ENCODE measurements at regions not wholly inside any gene's neighbourhood (a gene's known extent, or its start where the extent isn't known, plus 50 kb on each side); places are given as distances from the start of the nearest gene placed in this dataset.
"Not testable (repeated sequence)": the region's sequence is repeated elsewhere in the genome, so short reads cannot be mapped to it uniquely, and the experiment has no call there.

DNA sequence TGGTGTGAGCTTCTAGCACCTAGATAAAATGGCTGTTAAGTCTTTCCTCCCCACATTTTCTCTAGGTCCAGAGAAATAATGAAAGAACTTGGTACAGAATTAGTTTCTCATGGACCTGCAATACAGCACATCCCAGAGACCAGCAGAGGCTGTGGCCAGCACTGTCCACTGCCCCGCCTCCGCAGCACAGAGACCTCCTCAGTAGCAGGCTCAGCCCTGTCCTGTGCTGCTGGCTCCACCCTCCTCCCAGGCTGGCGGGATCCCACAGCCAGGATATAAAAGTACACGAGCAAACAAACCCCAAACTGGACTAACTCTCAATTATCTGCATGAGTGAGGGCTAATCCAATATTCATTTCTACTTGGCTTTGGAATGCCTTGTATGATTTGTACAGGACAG lies 401.5 kb downstream of the RPS6KC1 start:
- DNase-seq (ENCODE audit: low read depth in 4 of 4, low spot score in 2 of 4) = no peak

DNA sequence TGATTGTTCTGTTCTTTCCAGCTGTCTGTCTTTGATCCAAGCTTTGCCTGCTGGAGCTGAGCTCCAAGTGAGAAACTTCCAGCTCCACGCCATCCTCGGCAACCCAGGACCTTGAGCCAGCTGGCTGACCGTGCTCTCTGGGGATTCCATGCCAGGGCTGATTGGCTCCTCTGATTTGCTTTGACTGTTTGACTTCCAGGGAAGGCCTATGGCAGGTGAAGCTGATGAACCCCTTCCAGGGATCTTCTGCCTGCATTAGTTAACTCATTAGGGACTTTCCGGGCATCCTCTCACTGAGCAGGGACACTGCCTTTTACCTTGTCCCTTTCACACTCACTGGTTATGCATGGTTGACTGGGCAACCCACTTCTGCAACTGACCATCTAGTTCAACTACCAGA lies 406.1 kb downstream of the RPS6KC1 start:
- no peak for DNase-seq (ENCODE audit: low read depth in 4 of 4, low spot score in 2 of 4)

DNA sequence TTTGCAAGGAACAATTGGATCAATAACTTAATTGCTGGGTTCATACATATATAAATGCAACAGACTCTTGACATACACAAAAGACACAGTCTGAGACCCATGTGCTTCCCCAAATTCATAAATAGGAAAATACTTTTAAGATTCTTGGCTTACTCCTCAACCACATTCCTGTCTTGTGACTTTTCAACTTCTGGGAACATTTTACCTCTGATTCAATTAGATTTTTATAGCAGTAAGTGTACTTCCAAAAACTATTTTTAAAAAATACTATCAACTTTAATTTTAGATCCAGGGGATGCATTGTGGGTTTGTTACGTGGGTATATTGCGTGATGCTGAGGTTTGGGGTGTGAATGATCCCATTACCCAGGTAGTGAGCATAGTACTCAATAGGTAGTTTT lies 406.7 kb downstream of the RPS6KC1 start:
- DNase-seq (ENCODE audit: low read depth in 4 of 4, low spot score in 2 of 4) = no peak

DNA sequence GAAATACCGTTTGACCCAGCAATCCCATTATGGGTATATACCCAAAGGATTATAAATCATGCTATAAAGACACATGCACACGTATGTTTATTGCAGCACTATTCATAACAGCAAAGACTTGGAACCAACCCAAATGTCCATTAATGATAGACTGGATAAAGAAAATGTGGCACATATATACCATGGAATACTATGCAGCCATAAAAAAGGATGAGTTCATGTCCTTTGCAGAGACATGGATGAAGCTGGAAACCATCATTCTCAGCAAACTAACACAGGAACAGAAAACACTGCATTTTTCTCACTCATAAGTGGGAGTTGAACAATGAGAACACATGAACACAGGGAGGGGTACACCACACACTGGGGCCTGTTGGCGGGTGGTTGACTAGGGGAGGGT lies 411.3 kb downstream of the RPS6KC1 start:
- not testable (repeated sequence) for DNase-seq (ENCODE audit: low read depth in 4 of 4, low spot score in 2 of 4)

DNA sequence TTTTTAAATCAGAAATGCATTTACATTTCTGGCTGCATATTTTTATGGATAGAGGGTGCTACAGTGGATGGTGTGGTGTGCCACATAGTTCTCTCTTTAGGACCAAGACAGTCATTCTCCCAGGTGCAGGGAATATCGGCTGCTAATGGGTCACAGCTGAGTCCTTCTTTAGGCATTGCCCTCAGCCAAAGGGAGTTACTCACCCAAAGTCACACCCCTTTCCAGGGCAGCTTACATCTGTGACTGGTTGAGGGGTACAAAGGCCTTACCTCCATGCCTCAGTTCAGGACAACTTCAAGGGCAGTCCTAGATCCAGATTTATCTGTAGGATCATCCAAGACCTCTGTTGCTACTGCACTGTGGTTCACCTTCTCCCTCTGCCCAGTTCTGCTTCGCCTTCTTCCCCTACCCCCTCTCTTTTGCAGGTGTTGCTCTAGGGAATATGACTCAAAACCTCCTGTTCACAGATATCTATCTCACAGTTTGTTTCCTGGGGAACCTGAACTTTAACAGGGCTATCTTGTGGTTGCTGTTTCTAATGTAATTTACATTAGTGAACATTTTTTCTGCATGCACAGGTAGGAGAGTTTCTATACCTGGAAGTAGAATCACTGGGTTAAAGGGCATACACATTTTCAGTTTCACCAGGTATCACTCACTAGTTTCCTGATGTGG lies 413.9 kb downstream of the RPS6KC1 start:
- no peak for DNase-seq (ENCODE audit: low read depth in 4 of 4, low spot score in 2 of 4)

DNA sequence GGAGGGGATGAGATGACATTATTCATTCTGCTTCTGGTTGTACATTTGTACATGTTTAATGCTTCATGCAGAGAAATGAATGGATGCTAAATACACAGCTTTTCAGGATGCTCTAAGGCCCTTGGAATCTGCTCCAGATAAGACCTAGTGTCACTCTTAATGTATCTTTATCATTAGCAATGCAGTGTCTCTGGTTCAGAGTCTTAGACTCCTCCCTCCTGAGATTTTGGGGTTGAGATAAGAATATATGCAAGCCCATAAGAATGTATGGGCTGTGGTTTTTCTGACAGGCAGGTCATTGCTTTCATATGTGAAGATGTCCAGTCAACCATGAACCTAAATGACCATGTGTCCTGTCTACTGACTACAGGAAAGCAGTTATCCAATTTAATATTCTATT lies 415.5 kb downstream of the RPS6KC1 start:
- DNase-seq (ENCODE audit: low read depth in 4 of 4, low spot score in 2 of 4) = no peak

DNA sequence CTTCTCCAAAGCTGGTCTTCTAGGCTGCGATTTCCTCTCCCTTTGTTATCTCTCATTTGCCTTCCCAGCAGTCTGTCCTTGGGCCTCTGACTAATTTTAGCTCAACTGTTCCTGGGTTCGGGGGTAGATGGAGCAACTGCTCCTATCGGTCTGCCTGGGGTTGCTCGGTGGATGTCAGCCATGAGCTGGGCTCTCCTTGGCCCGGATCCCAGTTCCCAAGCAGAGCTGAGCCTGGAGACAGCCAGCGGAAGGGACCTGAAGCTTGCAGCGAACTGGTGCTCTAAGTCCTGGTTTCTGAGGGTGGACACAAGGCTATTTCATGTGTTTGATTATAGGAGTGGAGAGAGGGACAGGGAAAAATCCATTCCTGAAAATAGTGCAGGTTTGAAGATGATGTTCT lies 423.0 kb downstream of the RPS6KC1 start:
- DNase-seq (ENCODE audit: low read depth in 4 of 4, low spot score in 2 of 4) = no peak

DNA sequence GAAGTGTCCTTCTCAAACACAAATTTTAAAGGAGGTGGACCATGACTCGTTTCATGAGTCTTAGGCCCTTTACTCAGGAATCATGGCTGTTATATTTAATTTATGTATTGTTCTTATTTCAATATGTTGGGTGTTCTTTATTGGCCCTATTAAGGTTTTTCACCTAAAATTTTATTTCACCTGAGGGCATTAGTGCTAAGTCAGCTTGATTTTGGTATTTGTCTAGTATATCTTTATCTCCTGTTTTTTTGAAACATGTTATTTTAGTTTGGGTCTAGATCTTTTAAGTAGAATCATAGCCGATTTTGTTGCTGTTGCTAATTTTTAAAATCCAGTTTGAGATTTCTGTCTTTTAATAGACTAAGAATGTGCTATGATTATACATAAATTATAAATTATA lies 430.4 kb downstream of the RPS6KC1 start:
- DNase-seq (ENCODE audit: low read depth in 4 of 4, low spot score in 2 of 4) = no peak

DNA sequence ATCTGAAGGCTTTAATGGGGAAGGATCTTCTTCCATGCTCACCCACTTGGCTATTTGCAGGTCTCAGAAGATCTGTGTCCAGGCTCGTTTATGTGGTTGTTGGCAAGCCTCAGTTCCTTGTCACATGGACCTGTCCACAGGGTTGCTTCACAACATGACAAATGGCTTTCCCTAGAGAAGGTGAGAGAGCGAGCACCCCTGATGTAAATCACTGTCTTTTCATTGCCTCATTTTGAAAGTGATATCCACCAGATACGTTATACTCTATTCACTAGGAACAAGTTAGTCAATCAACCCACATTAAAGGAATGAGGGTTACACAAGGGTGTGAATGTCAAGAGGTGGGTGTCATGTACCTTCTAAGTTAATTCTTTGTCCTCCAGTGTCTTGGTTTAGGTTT lies 433.3 kb downstream of the RPS6KC1 start:
- DNase-seq (ENCODE audit: low read depth in 4 of 4, low spot score in 2 of 4) = no peak

DNA sequence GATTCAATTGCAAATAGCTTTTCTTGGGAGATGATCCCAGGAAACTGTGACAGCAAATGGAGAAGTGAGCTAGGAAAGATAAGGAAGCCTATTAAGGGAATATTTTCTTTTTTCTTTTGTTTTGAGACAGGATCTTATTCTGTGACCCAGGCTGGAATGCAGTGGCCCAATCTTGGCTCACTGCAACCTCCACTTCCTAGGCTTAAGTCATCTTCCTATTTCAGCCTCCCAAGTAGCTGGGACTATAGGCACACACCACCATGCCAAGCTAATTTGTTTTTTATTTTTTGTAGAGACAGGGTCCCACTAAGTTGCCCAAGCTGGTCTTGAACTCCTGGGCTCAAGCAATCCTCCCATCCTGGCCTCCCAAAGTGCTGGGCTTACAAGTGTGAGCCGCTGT lies 433.7 kb downstream of the RPS6KC1 start:
- no peak for DNase-seq (ENCODE audit: low read depth in 4 of 4, low spot score in 2 of 4)

DNA sequence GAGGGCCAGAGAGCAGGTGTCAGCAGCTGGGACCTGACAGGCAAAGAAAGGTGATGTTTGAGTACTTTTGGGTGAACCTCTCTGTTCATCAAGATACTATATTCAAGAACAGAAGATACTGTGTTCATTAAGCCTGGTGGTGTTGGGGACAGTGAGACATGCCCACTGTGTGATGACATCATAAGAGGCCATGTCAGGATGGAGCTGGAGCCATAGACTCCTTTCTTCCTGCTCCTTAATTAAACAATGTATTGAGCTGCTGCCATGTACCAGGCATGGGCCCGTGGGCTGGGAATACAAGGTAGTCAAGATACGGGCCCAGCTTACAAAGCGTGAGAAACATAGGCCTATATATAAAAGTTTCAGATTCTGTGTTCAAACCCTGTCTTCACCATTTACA lies 435.4 kb downstream of the RPS6KC1 start:
- DNase-seq (ENCODE audit: low read depth in 4 of 4, low spot score in 2 of 4) = no peak

DNA sequence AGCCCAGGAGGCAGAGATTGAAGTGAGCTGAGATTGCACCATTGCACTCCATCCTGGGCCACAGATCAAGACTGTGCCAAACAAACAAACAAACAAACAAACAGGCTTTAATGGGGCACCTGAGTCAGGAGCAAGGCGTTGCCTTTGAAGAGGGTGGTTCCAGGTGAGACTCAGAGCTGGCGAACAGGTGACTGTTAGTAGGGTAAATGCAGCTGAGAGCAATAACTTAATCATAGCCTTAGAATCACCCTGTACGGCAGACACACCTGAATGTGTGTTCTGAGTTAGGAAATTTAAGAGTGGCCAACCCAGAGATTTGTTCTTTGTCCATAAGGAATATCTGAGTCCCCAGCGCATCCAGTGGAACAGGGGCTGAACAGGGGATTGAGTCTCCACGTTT lies 440.4 kb downstream of the RPS6KC1 start:
- no peak for DNase-seq (ENCODE audit: low read depth in 4 of 4, low spot score in 2 of 4)

DNA sequence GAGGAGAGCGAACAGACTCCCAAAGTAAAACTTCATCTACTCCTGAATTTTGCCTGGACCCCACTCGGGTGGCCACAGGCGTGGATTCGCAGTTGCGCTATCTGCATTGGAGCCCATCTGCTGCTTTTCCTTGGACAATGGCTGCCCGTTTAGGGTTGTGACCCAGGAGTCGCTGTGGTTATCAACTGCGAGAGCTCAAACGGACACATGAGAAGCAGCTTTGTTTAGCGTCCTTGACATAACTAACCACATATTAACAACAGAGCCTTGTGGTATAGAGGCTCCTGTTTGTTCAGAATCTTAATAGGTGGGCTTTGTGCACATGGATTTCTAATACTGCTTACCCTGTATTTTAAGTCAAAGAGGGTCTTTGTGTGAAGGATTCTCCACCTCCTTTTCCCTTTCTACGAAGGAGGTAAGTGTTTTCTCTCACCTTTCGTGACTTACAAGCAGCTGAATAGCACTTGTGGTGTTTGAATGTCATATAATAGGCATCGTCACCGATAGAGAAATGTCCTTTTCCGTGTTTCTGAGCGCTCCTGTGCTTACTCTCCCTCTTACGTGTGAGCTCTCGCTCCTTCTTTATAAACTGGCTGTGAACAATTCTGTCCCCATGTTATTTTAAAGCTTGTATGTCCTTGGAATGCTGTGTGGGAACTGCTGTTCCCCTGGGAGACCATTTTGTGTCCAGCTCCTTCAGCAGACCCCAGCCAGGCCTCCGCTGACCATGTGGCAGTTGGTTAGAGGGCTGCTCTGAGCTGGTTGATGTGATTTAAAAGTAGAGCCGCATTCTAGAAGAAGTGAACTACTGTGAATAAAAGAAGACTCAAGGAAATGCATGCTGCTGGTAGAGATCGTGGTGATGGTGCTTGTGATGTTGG lies 441.4 kb downstream of the RPS6KC1 start:
- DNase-seq (ENCODE audit: low read depth in 4 of 4, low spot score in 2 of 4) = no peak

DNA sequence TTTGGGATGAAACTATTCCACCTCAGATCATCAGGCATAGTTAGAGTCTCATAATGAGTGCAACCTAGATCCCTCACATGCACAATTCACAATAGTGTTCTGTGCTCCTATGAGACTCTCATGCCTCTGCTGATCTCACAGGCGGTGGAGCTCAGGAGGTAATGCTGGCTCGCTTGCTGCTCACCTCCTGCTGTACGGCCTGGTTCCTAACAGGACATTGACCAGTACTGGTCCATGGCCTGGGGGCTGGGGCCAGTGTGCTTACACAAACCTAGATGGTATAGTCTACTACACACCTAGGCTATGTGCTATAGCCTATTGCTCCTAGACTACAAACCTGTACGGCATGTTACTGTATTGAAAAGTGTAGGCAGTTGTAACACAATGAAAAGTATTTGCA lies 448.4 kb downstream of the RPS6KC1 start:
- DNase-seq (ENCODE audit: low read depth in 4 of 4, low spot score in 2 of 4) = no peak

DNA sequence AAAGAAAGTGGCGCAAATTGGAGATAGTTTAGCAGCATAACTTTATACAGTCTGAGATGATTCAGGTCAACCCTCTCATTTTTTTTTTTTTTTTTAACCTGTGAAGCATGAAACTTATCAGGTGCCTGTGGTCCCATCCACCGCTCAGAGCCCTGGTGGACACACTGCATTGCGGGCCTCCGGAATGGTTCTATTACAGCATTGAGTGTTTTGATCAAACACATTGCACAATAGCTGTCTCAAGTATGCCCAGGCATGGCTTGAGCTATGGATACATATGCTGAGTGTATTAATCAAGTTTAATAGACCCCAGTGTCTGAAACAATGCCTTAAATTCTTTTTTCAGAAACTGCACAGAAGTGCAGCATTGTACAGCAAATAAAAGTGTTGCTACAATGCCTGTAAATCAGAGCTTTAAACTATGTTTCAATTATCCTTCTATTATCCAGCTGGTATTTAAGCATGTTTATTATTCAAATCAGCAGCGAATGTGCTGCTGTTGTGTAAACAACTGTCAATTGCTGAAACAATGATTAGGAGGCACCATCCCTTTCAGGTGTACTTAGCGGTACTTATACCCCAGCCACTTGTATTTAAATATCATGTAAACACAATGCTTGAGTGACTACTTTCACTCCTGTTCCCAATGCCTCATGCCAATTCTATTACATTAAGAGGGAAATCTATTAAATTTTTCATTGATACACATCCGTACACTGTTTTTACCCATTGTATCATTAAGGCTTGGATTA lies 456.6 kb downstream of the RPS6KC1 start:
- no peak for DNase-seq (ENCODE audit: low read depth in 4 of 4, low spot score in 2 of 4)

DNA sequence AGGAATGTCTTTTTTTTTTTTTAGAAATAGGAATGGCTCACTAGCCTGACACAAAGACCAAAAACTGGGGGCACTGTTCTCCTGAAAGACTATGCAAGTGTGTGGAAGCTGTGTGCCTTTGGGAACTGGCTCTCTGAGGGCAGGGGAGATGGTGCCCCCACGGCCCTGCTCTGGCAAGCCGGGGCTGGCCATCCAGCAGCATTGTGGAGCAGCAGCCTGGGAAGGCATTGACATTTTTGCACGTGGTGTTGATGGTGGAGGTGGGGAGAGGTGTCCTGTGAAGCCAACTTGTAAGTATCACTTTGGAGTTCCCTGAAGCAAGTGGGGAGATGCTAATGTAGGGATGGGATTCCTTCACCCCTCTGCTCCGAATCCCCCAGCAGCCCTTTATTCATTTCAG lies 460.1 kb downstream of the RPS6KC1 start:
- no peak for DNase-seq (ENCODE audit: low read depth in 4 of 4, low spot score in 2 of 4)

DNA sequence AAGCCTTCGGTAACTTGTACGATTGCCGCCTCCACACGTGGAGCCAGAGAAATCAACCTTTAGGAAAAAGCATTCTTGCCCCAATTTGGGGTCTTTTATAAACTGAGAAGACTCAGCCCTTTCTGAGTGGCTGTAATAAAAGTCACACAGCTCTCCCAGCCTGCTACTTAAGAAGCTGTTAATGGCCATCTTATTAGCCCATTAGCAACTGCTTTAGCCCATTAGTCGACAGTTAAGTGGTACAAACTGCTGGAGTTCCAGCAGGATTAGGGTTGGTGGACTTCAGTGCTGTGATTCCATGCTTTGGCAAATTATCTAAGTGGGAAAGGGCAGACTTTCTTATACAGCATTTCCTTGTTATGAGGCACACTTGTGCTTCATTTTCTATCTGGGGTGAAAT lies 461.3 kb downstream of the RPS6KC1 start:
- no peak for DNase-seq (ENCODE audit: low read depth in 4 of 4, low spot score in 2 of 4)

DNA sequence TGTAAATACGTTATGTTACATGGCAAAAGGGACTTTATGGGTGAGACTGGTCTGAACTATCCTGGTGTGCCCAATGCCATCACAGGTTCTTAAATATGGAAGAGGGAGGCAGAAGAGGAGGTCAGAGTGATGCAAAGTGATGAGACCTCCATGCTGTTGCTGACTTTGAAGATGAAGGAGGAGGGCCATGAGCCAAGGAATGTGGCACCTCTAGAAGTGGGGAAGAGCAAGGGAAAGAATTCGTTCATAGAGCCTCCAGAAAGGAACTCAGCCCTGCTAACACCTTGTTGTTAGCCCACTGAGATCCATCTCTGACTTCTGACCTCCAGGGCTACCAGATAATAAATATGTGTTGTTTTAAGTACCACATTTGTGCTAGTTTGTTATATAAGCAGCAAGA lies 462.0 kb downstream of the RPS6KC1 start:
- no peak for DNase-seq (ENCODE audit: low read depth in 4 of 4, low spot score in 2 of 4)

DNA sequence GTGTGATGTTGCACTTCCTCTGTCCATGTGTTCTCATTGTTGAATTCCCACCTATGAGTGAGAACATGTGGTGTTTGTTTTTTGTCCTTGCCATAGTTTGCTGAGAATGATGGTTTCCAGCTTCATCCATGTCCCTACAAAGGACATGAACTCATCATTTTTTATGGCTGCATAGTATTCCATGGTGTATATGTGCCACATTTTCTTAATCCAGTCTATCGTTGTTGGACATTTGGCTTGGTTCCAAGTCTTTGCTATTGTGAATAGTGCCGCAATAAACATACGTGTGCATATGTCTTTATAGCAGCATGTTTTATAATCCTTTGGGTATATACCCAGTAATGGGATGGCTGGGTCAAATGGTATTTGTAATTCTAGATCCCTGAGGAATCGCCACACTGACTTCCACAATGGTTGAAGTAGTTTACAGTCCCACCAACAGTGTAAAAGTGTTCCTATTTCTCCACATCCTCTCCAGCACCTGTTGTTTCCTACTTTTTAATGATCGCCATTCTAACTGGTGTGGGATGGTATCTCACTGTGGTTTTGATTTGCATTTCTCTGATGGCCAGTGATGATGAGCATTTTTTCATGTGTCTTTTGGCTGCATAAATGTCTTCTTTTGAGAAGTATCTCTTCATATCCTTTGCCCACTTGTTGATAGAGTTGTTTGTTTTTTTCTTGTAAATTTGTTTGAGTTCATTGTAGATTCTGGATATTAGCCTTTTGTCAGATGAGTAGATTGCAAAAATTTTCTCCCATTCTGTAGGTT lies 463.6 kb downstream of the RPS6KC1 start:
- DNase-seq (ENCODE audit: low read depth in 4 of 4, low spot score in 2 of 4) = not testable (repeated sequence)

DNA sequence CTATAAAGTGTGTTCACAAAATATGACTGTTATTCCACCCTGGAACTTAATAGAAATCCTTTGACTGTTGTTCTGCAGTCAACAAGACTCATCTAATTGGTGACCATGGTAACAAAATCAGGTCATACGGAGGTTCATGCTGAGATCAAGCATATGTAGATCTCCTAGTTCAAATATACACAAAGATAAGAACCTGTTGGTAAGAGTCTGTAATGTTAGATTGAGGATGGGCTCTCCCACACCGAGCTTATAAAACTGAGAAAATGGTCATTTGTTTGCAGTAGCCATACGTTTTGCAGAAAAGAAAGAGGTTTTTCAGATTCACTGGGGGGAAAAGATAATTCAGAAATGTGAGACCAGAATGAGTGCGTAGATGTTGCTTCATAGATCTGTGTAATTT lies 468.1 kb downstream of the RPS6KC1 start:
- DNase-seq (ENCODE audit: low read depth in 4 of 4, low spot score in 2 of 4) = no peak

DNA sequence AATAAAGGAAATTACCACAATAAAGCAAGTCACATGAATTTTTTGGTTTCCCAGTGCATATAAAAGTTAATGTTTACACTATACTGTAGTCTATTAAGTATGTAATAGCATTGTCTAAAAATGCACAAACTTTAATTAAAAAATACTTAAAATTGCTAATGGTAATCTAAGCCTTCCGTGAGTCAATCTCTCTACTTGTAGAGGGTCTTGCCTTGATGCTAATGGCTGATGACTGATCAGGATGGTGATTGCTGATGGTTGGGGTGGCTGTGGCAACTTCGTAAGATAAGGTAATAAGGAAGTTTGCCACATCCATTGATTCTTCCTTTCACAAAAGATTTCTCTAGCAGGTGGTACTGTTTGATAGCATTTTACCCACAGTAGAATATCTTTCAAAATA lies 466.6 kb upstream of the PROX1 start:
- no peak for DNase-seq (ENCODE audit: low read depth in 4 of 4, low spot score in 2 of 4)
